Activated CD4-positive, alpha-beta T cell treated with anti-CD3 and anti-CD28 coated beads, Interleukin-2, amount 50 U/mL, for 1 hour (primary cell): ENCODE measurements at regions not wholly inside any gene's neighbourhood (a gene's known extent, or its start where the extent isn't known, plus 50 kb on each side); places are given as distances from the start of the nearest gene placed in this dataset.
"Not testable (repeated sequence)": the region's sequence is repeated elsewhere in the genome, so short reads cannot be mapped to it uniquely, and the experiment has no call there.

Source experiments
- DNase-seq: peaks from one replicate; pipeline ENCODE4 v3.0.0-alpha.2; 2020

- DNase-seq = no peak
Measured at GRCh38 chr6:40671001-40671693, 84.0 kb upstream of the LRFN2 start.

- DNase-seq = no peak
Measured at GRCh38 chr6:40669343-40669742, 82.2 kb upstream of the LRFN2 start.

- DNase-seq = no peak
Measured at GRCh38 chr6:40668203-40668602, 81.0 kb upstream of the LRFN2 start.

- DNase-seq = no peak
Measured at GRCh38 chr6:40666530-40666929, 79.4 kb upstream of the LRFN2 start.

- DNase-seq = no peak
Measured at GRCh38 chr6:40661726-40662125, 74.6 kb upstream of the LRFN2 start.

- DNase-seq = not testable (repeated sequence)
Measured at GRCh38 chr6:40656772-40657171, 69.6 kb upstream of the LRFN2 start.

- no peak for DNase-seq
Measured at GRCh38 chr6:40654828-40655227, 67.7 kb upstream of the LRFN2 start.

GRCh38 chr6:40645043-40645442 is 57.9 kb upstream of the LRFN2 start:
- no peak for DNase-seq

GRCh38 chr6:40642837-40643236 is 55.7 kb upstream of the LRFN2 start:
- DNase-seq = no peak

- DNase-seq = no peak
Measured at GRCh38 chr6:40642190-40642589, 55.0 kb upstream of the LRFN2 start.

GRCh38 chr6:40640599-40641227 is 53.5 kb upstream of the LRFN2 start:
- DNase-seq = no peak
